ENCODE measurements at regions not wholly inside any gene's neighbourhood (a gene's known extent, or its start where the extent isn't known, plus 50 kb on each side); places are given as distances from the start of the nearest gene placed in this dataset.

DNA sequence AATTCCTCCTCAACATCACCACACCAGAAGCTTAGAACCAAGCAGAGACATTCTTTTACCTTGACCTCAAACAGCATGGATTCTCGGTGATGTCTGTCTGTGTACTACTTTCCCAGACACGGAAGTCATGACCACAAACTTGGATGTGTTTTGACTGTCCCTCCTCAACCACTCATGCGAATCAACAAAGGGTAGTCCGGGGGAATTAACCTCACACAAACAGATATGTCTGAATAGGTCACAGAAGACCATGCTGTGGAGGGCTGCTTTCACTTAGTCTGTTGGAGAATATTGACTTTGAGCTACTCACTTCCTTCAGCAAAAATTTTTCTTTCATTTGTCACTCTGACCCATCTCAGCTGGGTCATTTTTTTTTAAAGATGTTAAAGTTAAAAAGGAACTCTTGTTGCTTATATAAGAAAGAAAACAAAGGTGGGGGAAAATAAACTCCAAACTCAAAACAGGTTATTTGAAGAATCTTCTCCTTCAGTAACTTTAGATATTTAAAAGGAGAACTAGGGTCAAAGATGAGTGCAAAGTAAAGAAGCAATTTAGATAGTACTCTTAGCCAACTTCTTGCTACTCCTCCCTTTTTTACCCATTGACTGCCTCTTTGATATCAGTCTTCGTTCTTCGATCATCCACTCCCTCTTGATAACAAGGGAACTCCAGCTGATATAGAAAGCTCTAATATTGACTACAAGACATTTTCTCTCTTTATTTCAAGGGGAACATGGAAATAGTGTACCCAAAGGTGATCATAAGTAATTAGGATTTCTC lies 343.4 kb upstream of the CDH6 start:
- TF ChIP-seq, protein P1, sequence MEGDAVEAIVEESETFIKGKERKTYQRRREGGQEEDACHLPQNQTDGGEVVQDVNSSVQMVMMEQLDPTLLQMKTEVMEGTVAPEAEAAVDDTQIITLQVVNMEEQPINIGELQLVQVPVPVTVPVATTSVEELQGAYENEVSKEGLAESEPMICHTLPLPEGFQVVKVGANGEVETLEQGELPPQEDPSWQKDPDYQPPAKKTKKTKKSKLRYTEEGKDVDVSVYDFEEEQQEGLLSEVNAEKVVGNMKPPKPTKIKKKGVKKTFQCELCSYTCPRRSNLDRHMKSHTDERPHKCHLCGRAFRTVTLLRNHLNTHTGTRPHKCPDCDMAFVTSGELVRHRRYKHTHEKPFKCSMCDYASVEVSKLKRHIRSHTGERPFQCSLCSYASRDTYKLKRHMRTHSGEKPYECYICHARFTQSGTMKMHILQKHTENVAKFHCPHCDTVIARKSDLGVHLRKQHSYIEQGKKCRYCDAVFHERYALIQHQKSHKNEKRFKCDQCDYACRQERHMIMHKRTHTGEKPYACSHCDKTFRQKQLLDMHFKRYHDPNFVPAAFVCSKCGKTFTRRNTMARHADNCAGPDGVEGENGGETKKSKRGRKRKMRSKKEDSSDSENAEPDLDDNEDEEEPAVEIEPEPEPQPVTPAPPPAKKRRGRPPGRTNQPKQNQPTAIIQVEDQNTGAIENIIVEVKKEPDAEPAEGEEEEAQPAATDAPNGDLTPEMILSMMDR (IDR thresholded peaks at IDR 0.05; ENCODE audit: borderline replicate concordance, extremely low read depth, low read length, poor library complexity, severe bottlenecking), result no peak
- TF ChIP-seq EZH2 (IDR thresholded peaks at IDR 0.05; ENCODE audit: borderline replicate concordance, low read depth, low read length, severe bottlenecking), result no peak

All from DND-41 (cell line).